HG03060 (cell line): ENCODE measurements at regions not wholly inside any gene's neighbourhood (a gene's known extent, or its start where the extent isn't known, plus 50 kb on each side); places are given as distances from the start of the nearest gene placed in this dataset.
"Not testable (repeated sequence)": the region's sequence is repeated elsewhere in the genome, so short reads cannot be mapped to it uniquely, and the experiment has no call there.

Source experiments
- ATAC-seq: cut with Tn5 transposase; IDR thresholded peaks from one replicate; pipeline ENCODE4 v1.9.1; 2021; ENCODE audit warnings: low read depth, moderate number of reproducible peaks; ENCODE audit not compliant: unreplicated experiment

DNA sequence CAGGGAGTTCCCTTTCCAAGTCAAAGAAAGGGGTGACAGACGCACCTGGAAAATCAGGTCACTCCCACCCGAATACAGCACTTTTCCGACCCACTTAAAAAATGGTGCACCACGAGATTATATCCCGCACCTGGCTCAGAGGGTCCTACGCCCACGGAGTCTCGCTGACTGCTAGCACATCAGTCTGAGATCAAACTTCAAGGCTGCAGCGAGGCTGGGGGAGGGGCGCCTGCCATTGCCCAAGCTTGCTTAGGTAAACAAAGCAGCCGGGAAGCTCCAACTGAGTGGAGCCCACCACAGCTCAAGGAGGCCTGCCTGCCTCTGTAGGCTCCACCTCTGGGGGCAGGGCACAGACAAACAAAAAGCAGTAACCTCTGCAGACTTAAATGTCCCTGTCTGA lies 277.8 kb upstream of the ARHGAP42 start:
- ATAC-seq: not testable (repeated sequence)

DNA sequence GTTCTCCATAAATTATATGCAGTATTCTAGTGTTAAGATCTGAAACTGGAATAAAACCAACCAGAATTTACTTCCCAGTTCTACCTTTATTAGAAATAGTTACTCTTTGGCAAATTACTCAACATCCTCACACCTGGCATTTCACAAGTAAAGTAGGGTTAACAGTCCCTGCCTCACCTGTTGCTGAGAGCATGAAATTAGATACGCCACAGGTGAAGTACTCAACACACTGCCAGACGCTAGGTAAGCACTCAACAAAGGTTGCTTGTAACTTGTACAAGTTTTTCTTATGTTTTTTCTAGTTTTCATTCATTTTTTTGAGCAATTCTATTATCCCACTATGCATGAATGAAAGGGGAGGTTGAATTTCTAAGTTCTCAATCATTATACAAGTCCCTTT lies 267.6 kb upstream of the ARHGAP42 start:
- ATAC-seq: no peak

DNA sequence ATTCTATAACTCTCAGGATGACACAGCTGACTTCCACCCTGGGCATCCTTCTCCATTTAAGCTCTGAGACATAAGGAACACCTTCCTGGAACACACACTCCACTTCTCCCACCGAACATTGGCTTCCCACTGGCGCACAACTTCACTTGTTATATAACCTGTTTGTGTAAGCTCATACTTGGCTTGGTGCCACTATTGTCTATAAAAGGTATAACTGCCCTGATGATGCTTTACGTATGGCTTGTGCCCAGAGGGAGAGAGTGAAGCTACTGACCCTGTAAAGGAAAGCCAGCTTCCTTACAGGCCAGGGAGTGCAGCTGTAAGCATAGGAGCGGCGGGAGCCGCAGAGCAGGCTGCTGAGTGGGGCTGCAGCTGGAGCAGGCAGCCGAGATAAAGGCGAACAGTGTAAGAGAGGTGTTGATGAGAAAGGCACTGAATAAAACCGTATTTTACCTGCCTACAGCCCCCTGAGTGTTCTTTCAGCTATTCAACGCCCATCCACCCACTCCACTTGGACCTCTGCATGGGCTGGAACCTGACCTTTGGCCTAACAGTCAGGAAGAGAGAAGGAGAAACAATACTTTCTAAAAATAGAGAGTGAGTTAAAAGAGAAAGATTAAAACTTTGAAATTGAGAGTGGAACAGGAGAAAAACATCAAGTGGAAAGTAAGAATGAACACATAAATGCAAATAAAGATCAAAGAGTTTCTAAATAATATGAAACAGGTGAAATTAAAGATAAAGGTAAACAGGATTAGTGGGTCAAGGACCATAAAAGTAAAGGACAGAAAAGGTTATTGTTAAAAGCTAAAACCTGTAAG lies 252.1 kb upstream of the ARHGAP42 start:
- ATAC-seq: no peak

DNA sequence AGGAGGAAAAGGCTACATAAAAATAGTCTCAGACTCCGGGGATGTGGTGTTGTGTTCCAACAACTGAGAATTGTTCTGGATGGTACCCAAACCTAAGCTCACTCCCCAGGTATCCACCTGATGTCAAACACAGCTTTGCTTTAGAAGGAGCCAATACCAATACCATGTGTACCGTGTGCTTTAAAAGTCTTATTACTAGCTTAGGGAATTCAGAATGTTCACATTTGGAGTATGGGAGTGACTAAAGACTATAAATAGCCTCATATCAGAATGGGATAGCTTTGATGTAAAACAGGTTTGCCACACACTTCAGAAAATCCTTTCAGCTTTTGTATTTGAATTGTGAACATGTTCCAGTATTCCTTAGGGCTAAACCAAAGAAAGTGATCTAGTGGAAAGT lies 248.7 kb upstream of the ARHGAP42 start:
- no peak for ATAC-seq

DNA sequence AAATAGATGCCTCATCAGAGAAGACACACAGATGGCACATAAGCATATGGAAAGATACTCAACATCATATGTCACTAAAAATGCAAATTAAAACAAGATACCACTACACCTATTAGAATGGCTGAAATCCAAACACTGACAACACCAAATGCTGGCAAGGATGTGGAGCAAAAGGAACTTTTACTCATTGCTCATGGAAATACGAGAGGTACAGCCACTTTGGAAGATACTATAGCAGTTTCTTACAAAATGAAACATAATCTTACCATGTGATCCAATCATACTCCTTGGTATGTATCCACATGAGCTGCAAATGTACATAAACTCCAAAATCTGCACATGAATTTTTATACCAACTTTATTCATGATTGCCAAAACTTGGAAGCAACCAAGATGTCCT lies 246.0 kb upstream of the ARHGAP42 start:
- no peak for ATAC-seq

DNA sequence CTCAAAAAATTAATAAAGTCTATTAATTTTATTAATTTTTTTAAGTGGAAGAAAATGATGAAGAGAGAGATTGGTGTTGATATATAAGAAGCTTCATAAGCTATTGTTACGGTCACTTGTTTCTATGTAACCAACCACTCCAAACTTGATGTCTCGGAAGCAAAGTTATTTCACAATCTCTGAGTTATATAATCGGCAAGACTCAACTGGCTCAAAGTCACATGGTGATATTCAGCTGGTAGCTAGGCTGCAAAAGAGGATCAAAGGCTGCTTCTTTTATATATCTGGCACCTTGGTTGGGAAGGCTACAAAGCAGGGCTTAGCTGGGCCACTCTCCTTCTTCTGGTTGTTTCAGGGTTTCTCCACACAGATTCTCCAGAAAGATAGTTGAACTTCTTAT lies 245.1 kb upstream of the ARHGAP42 start:
- no peak for ATAC-seq

DNA sequence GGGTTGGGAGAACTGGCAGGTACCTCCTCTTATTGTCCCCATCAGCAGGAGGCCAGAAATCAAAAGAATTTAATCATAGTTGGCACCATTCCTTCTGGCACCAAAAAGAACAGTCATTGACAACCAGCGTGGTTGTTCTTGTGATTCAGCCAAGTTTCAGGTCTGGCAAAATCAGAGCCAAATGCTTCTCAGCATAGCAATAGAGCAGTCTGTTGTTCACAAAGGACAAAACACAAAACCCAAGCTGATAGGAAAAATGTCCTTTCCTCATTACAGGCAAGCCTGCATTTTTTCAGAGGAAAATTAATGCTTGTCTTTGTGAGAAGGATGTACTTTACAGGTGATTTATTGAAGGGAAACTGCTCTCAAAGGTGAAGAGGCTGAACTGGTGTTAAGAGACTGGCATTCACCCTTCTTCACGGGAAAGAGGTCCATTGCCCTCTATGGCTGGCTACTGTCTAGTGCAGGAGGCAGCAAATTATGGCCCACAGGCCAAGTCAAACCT lies 241.8 kb upstream of the ARHGAP42 start:
- no peak for ATAC-seq

- ATAC-seq: not testable (repeated sequence)
These were observed 235.2 kb upstream of the ARHGAP42 start for GRCh38 chr11:100451801-100452460.

- ATAC-seq: no peak
These were observed 227.3 kb upstream of the ARHGAP42 start for GRCh38 chr11:100459811-100460210.

DNA sequence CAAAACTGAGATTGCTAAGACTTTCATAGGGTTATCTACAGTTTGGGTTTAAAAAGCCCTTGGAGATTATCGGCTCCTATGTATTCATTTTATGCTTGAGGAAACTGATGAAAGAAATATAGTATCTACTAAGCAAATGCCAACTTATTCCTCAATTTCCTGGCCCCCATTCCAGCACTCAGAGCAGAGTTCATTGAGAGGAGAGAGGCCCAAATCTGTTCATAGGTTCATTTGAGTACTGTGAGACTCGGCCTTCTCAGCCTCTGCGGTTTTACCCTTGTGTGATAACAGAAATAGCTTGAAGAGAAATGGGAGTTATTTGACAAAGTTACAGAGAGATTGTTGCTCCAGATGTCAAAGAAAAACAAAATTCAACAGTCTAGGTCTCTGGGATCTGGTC lies 226.7 kb upstream of the ARHGAP42 start:
- ATAC-seq: no peak

- ATAC-seq: no peak
These were observed 219.1 kb upstream of the ARHGAP42 start for GRCh38 chr11:100467821-100468508.

DNA sequence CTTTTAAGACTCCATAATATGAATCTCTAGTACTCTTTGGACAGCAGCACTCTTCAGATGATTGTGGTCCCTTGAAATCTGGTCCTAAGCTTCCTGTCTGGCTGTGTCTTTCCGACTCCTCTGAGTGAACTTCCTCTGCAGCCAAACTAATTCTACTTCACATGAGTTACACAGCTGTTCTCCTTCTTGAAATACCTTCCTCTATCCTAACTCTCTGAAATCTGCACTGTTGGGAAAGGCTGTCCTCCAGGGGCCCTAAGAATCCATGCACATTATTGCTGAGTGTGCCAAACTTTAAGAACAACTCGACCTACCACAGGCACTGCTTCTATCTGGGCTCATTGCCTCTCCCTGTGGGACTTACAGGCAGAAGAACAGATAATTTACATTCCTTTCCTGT lies 217.3 kb upstream of the ARHGAP42 start:
- ATAC-seq: no peak

GRCh38 chr11:100472727-100473389 lies 214.2 kb upstream of the ARHGAP42 start:
- no peak for ATAC-seq

DNA sequence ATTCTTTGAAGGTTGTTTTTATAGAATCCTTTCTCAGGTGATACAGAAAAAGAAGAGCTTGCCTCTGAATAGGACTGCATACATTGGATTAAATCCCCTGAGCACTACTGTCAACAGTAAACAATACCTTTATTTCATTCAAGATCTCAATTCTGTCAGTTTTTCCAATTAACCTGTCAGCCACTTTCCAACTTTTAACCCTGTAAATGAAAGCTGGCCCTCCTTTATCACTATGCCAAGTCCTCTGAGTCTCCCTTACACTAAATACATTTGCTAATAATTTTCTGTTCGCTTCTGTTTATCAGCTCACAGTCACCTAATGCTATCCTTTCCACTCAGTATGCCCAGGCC lies 213.7 kb upstream of the ARHGAP42 start:
- no peak for ATAC-seq

GRCh38 chr11:100484948-100485347 lies 202.1 kb upstream of the ARHGAP42 start:
- ATAC-seq: no peak

DNA sequence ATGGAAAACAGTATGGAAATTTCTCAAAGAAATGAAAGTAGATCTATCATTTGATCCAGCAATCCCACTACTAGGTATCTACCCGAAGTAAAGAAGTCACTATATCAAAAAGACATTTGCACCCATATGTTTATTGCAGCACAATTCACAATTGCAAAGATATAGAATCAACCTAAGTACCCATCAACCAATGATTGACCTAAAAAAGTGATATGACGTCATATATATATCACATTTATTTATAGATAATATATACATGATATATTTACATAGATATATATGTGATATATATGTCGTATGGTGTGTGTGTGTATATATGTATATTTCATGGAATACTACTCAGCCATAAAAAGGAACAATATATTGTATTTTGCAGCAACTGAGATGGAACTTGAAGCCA lies 188.3 kb upstream of the ARHGAP42 start:
- ATAC-seq: no peak

GRCh38 chr11:100501450-100501849 lies 185.6 kb upstream of the ARHGAP42 start:
- ATAC-seq: no peak

DNA sequence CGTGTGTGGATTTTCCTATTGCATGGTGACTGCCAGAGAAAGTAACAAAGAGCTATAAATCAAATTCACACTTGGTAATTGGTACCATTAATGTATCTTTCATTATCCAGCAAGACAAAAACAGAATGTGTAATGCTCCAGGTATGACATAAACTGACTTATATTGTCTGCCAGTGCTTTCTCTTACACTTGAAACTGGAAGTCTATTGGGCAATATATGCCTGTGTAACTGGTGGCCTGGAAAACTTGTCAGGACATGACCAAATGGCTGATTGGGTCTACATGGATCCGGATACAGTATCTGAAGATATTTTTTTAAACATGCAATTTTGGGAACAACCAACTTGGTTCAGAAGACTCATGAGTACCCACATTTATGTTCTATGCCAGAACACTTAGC lies 174.6 kb upstream of the ARHGAP42 start:
- no peak for ATAC-seq

- no peak for ATAC-seq
These were observed 172.0 kb upstream of the ARHGAP42 start for GRCh38 chr11:100515087-100515486.

DNA sequence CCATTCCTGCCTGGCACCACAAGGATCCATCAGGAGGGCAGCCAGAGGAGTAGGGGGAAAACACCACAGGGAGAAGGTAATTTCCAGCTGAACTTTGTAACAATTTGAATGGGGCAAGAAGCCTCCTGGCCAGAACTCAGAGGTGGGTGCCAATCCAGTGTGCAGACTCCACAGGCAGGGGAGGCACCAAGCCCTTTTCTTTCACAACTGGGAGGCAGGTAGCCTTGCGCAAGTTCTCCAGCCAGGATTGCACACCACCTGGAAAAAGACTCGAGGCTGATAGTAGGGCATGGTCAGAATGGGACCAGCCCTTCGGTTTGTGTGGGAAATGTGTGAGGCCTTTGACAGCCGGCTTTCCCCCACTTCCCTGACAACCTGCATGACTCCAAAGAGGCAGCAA lies 161.9 kb upstream of the ARHGAP42 start:
- no peak for ATAC-seq

DNA sequence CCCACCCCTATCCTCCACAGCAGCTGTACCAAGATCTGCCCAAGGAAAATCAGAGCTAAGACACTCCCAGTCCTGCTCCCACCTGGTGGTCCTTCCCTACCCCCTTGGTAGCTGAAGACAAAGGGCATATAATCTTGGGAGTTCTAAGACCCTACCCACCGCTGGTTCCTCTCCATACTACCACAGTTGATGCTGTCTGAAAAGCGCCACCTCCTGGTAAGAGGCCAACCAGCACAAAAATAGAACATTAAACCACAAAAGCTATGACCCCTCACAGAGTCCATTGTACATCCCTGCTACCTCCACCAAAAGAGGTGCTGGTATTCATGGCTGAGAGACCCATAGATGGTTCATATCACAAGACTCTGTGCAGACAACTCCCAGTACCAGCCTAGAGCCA lies 161.5 kb upstream of the ARHGAP42 start:
- ATAC-seq: no peak
